Esophagus muscularis mucosa (tissue), 4 donors: ENCODE measurements at regions not wholly inside any gene's neighbourhood (a gene's known extent, or its start where the extent isn't known, plus 50 kb on each side); places are given as distances from the start of the nearest gene placed in this dataset.

Source experiments
- EP300 ChIP-seq: sonication (generic); formaldehyde crosslinking; IDR thresholded peaks from one replicate; pipeline ENCODE4 v1.6.1; 2017; ENCODE audit warnings: antibody characterized with exemption
- POLR2AphosphoS5 ChIP-seq, 2 donors: sonication (generic); formaldehyde crosslinking; IDR thresholded peaks; one replicate each; pipeline ENCODE4 v1.6.1; 2017; ENCODE audit warnings: antibody characterized with exemption in 2 of 2
- TF ChIP-seq, protein P1 (sequence below), 3 experiments: fragments of 200-600 bp in 2 of 3; fragments of 450-650 bp in 1 of 3; sonication (generic) in 2 of 3; IDR thresholded peaks; one replicate each; pipeline ENCODE4 v1.5.1; 2017 to 2019; ENCODE audit warnings: antibody characterized with exemption in 3 of 3, mild to moderate bottlenecking in 2 of 3, moderate library complexity in 1 of 3

DNA sequence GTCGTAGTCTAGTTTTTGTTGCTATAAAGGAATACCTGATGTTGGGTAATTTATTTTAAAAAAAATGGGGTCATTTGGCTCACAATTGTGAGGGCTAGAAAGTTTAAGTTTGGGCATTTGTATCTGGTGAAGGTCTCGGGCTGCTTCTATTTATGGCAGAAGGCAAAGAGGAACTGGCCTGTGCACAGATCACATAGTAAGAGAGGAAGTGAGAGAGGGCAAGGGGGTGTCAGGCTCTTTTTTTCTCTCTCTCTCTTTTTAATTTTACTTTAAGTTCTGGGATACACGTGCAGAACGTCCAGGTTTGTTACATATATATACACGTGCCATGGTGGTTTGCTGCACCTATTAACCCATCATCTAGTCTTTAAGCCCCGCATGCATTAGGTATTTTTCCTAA, 453.3 kb downstream of the DIRAS2 start:
- TF ChIP-seq EP300, result no peak
- TF ChIP-seq, protein P1, sequence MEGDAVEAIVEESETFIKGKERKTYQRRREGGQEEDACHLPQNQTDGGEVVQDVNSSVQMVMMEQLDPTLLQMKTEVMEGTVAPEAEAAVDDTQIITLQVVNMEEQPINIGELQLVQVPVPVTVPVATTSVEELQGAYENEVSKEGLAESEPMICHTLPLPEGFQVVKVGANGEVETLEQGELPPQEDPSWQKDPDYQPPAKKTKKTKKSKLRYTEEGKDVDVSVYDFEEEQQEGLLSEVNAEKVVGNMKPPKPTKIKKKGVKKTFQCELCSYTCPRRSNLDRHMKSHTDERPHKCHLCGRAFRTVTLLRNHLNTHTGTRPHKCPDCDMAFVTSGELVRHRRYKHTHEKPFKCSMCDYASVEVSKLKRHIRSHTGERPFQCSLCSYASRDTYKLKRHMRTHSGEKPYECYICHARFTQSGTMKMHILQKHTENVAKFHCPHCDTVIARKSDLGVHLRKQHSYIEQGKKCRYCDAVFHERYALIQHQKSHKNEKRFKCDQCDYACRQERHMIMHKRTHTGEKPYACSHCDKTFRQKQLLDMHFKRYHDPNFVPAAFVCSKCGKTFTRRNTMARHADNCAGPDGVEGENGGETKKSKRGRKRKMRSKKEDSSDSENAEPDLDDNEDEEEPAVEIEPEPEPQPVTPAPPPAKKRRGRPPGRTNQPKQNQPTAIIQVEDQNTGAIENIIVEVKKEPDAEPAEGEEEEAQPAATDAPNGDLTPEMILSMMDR (IDR thresholded peaks at IDR 0.05), result no peak
- no peak for TF ChIP-seq POLR2AphosphoS5 (IDR thresholded peaks at IDR 0.05)
